ENCODE measurements at regions not wholly inside any gene's neighbourhood (a gene's known extent, or its start where the extent isn't known, plus 50 kb on each side); places are given as distances from the start of the nearest gene placed in this dataset.

DNA sequence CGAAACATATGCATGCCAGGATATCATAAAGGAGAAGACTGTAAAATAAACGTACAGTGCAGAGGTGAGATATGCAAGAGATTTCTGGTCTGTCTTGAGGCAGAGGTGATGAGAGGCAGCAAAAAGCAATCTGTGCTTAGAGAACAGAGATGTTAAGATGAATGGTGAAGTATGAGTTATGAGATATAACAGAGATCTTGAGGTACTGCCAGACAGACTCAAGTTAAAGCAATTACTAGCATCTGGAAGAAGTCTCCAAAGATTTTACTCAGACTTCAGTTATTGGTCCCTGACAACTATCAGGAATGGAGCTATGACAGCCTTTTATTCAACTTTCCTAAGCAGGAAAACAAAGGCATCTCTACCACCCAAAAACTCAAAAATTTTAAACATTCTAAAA lies 122.8 kb upstream of the DST start:
- no peak for DNase-seq

DNA sequence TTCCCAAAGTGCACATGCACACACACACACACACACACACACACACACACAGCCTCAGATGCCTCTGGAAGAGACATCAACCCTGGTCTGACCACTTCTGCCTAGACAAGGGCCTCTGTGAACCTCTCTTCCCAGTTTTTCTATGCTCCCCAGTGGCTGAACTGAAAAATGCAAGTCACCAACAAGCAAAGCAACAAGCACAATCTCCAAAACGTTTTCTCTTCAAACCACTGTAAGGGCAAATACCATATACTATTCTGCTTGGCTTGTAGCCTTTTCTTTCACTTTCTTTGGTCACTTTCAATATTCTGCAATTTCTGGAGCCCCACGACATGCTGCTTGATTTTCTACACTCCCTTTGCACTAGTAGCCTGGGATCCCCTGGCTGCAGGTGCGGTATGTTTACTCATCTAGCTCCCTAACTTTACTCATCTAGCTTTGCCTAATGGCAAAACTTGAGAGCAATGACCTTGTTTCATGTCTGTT lies 121.4 kb upstream of the DST start:
- DNase-seq = peak; percentile 18

DNA sequence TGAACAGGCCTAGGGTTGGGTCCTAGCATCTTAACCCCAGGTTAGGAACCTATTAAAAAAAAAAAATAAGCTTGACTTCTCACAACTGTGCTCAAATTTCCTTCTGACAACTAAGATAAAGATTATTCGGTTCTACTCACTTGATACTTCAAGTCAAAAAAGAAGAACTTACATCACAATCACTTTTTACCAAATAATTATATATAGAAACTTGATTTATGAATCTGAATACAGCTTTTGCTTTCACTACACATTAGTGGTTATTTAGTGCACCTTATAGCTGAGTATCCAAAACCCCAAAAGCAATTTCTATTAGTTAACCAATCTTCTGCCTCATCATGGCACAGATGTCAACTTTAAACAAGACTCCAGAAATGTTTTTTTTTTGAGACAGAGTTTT lies 119.0 kb upstream of the DST start:
- DNase-seq = no peak

DNA sequence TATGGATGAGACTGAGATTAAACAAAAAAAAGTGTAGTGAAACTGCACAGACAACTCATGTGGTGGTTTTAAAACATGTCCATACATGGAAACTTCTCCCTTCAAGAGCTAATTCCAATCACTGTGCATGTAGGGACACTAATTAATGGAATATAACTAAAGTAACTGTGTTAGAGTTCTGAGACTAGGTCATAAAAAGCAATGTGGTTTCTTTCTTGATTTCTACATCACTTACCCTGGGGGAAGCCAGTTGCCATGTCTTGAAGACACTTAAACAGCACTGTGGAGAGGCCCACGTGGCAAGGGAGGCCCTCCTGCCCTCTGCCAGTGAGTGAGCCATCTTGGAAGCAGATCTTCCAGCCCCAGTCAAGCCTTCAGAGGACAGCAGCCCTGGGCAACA lies 118.2 kb upstream of the DST start:
- no peak for DNase-seq

DNA sequence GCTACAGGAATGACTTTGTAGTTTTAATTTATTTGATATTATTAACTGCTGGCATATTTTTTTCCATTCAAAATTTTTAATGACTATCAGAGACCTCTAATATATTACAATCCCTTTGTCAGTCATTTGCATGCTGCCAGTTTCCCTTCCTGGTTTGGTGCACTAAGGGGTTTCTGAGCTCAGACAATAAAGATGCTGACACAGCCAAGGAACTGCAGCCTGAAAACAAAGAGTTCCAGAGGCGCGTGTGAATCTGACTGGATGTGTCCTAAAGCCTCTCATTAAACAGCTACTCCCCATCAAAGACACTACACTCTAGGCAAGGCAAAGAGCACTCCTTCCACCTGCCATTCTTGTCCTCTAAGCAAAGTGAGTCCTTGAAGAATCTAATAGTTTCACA lies 116.8 kb upstream of the DST start:
- no peak for DNase-seq

DNA sequence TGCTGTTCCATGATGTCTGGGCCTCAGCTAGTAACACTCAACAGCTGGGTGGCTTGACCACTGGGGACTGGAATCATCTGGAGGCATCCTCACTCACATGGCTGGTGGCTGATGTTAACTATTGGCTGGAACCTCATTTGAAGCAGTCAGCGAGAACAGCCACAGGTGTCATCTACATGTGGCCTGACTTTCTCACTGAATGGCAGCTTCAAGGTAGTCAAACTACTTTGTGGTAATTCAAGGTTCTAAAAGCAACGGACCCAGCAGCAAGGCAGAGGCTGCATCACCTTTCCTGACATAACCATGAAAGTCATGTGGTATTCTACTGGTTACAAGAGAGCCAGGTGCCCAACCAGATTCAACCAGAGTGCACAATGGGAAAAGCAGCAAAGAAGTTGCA lies 115.9 kb upstream of the DST start:
- no peak for DNase-seq

DNA sequence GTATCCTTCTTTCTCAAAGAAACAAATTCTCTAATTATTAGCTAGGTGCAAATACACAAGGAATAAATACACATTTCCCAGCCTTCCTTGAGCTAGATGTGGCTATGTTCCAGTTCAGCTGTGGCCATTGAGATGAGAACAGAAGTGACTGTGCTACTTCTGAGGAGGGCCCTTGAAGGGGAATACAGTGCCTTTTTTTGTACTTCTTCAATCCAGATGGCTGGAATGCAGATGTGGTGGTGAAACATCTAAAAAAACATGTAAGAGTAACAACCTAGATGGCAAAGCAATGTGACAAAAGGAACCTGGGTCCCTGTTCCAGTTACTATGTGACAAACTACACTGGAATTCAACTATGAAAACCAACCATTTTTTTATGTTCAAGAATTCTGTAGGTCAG lies 115.4 kb upstream of the DST start:
- DNase-seq = no peak

DNA sequence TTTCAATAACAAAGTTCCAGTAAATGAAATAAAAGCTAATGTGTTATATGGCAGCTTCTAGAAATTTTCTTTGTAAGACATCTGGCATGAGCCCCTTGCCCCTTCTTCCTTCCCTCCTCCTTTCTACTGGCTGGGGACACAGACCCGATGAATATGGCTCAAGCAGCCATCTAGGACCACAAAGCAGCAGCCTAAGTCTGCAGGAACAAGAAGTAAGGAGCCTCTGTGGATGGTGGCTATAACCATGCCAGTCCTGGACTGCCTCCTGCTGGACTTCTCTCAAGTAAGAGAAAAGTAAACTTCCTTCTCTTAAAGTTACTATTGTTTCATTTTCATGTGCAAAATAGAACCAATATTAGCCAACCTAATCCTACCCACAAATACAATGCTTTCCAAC lies 114.9 kb upstream of the DST start:
- no peak for DNase-seq

DNA sequence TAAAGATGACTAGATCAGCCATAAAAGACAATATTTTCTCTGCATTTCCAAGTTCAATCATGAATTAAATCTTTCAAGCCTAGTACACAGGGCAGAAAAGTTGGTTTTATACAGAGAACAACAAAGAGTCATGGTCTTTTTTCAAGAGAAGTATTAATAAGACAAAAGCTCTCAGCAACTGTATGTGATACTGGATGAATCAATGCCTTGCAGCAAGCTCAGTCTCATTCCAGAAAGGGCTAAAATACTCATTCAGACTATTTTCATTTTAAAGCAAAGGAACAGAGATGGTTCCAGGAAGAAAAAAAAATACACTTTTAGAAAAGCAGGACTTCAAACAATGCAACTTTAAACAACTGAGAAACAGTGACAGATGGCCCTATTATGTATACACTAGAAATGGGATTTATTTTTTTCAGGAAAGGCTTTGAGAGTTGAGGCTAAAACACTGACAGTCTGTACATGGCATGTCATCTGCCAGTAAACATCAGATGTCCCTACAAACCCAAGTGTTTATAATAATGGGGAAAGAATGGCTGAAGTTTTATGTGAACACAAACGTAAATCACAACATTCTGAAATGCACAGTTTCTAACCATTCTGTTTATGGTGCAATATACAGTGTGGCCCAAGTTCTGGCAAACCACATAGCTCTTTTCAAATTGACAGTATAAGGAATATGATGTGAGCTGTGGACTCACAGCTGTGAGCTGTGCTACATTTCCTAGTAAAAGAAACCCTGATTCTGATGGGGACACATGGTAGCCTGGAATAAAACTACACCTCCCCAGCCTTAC lies 114.3 kb upstream of the DST start:
- no peak for DNase-seq

DNA sequence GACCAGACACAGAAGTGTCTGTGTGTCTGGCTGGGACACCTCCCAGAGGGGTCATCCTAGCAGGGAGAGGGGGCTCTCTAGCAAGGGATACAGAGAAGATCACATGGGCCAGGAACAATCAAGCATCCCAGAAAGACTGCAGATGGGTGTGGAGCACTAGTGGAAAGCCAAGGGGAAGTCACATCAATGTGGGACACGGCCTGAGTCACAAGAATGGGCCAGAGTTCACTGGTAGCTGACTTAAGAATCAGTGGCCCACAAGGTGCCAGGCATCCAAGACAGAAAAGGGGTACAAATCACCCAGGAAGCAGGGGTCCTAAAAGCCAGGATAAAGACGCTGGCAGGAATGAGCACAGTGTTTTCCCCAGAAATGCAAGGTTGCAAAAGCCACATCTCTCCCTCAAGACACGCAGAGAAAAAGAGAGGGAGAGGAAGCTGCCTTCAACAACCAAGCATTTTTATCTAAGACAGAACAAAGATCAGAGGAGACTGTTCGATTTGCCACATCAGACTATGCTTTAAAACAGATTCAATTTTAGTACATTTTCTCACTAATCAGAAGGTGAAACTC lies 113.6 kb upstream of the DST start:
- DNase-seq = no peak

DNA sequence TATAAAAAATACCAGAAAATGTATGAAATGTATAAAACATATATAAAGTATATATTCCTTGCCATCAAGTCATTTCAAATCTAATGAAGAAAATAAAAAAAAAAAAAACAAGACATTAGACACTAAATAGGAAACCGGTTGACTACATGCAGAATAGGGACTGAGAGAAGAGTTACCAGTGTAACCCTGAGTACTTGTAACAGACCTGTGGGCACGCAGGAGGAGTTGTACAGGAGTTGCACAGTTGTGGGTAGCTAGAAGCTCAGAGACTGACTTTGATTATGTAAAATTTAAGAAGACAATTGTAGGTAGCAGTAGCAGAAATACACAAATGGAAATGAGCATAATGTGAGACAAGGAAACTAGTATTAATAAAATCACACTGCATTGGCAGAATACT lies 112.4 kb upstream of the DST start:
- DNase-seq = no peak

DNA sequence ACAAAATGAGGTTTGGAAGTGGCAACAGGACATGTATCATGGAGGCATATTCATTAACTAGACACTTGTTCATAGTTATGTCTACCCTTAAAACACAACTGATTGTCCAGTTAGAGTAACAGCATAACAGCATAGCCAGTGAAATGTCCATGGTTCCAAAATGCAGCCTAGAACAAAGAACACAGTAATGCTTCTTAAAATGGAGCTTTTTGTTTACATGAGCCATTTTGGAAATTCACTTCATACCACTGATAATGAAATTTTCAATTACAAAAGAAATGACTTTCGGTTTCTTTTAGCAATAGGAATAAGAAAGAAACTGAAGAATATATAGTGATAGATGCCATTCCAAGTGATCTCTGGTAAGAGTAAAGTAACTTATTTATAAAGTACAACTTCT lies 111.1 kb upstream of the DST start:
- no peak for DNase-seq

DNA sequence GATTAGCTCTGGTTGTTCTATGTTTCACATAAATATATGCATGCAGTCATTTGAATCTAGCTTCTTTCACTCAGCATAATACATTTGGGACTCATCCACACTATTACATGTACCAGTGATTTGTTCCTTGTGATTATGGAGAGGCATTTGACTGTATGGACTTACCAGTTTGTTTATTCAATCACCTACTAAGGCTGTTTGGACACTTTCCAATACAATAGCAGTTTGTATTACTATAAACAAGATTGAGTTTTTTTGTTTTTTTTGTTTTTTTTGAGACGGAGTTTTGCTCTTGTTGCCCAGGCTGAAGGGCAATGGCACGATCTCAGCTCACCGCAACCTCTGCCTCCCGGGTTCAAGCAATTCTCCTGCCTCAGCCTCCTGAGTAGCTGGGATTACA lies 109.8 kb upstream of the DST start:
- no peak for DNase-seq

DNA sequence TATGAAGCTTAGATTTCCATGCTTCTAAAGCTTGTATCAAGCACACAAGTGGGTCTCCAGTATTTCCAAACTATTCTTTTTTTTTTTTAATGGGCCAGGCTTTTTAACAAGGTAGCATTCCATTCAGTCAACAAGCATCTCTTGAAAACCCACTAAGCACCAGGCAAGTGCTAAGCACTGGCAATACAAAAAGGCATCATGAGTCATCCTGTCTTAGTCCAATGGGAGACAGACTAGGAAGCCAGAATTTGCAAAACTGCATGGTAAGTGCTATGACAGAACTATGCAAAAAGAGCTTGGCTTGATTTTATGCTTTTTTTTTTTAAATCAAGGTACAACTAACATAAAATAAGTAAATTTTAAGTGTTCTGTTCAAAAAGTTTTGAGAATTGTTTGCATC lies 109.3 kb upstream of the DST start:
- no peak for DNase-seq

DNA sequence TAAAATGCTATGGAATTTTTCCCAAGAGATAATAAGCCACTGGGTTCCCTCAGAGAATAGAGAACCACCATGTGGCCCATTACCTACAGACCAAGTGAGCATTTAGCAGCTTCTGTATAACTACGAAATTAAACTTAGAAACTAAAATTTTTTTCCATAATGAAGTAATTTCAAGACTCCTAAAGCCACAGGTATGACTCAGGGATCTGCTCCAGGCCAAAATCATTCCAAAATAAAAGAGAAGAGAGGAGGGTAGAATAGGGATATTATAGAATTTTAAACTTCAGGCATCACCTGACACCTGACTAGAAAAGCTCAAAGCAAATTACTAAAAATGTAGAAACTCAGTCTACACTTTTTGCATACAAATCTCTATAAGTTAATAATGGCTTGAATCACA lies 108.9 kb upstream of the DST start:
- DNase-seq = no peak

DNA sequence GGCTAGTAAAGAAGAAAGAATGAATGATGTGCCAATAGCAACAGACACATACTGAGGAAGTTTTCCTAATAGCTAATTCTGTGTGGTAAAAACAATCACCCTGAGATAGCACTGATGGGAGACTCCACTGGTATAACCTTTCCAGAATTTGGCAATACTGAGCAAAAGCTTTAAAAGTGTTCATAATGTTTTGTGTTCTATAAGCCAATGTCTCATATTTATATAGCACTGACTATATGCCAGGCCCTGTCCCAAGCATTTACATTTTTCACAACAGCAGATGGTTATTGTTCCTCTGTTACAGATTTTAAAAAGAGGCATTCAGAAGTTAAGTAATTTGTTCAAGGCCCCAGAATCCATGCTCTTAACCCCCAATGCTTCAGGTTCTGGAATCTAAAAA lies 108.0 kb upstream of the DST start:
- DNase-seq = no peak

DNA sequence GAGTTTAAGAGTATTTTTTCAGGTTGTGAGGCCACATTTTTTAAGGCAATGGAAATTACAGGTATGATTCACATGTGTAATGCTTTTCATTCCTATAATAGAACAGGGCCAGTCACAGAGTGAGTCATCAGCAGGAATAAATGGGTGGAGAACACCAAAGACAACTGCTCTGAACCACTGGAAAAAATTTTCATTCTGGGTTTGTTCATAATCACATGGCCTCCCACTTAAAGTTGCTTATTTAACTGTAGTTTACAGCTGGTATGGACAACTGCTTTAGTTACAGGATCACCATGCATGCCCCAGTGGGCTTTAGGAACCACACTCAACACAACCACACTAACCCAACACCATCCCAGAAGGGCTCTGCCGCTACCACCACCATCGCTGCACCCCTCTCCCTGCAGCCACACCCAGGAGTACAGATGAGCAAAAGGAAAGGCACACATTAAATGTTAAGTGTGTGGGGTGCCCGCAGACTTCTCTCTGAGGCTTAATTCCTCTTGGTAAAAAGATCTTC lies 107.0 kb upstream of the DST start:
- DNase-seq = no peak

DNA sequence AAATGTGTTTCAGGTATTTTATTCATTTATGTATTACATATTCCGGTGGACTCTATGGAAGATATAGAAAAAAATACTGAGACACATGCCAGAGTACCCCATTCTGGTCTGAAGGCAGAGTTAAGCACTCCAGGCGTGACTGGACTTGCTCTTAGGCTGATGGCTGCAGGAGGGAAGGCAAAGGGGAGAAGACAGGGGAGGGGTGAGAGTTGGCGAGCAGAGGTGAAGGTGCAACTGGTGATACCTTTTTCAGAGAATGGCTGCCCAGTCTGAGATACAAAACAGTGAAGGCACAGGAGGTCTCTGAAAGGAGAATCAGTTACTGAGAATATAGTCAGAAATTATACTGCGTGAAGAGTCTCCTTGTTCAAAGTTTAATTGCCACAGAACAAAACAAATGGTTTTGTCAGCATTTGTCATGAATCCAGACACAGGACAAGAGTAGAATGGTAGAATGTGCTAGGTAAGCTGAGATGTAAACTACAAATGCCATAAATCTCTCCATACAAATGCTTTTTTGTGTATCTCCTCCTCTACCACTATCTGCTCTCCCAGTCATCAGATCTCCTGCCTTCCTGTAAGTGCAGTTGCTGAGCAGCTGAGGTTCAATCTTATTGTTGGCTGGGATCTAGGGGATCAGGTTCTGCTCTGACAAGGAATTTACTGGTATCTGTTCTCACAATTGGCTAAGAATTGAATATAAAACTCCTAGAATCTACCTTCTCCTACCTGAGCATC lies 104.2 kb upstream of the DST start:
- peak; percentile 38 for DNase-seq

DNA sequence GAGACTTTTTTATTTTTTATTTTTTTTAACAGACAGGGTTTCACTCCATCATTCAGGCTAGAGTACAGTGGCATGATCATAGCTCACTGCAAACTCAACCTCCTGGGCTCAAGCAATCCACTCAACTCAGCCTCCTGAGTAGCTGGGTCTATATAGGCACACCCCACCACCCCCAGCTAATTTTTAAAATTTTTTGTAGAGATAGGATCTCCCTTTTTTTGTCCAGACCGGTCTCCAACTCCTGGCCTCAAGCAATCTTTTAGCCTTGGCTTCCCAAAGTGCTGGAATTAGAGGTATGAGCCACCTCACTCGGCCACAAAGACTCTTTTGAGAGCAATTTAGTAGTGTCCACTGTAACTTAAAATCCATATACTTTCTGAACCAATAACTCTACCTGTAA lies 103.3 kb upstream of the DST start:
- DNase-seq = no peak

DNA sequence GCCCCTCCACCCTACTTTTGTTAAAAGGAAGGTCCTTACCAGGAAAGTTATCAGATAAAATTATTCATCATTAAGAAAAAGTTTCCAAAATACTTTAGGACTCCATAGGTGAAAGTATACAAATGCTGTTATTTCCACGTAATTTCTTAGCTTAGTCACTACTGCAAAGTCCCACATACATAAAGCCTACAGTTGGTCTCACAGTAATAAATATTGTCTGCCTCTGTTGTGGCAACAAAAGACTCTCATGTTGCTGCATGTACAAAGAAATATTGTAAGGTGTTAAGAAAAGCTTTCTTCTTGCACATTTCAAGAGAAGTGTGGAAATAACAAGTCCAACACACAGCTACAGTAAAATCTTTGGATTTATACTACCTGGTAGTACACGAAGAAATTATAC lies 102.4 kb upstream of the DST start:
- no peak for DNase-seq

DNA sequence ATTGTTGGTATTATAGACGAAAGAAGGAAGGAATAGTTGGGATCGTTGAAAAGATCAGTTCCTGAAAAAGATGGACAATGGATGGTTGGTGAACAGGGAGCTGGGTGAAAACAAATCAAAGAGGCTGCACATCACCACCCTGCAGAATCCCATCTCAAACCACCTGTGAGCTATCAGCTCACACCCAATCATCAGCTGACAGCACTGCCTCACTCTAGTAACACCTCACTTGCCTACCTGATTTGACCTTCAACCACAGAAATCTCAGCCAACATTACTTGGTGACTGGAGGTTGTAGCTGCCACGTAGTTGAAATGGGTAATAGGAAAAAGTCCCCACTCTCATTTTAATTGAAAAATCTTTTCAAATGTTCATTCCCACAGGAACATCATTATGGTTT lies 101.8 kb upstream of the DST start:
- DNase-seq = no peak

DNA sequence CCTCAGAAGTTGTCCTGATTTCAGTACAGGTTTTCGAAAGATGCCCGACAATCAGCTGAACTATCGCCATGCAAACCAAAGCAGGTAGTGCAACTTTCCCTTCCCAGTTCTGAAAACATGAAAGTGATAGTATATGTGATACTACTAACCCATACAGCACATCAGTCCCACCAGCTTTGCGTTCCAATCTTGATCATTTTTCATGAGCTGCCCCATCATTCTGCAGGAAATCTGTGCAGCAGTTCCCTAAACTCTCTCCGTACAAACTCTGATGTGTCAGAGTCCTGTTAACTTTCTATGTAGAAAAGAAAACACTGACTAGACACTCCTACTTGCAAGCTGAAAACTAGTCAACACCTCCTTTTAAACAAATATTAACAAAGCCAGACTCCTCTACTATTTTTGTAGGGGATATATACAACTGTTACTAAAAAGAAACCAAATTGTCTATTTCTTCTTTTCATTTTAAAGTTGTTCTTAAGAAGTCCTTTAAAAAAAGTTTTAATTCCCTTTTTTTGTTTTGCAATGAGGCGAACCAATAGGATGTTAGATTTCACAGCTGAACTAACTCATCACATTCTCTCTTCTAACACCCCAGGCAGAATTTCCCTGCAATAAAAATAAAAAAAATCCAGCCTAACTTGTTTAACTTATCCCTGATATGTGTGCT lies 99.6 kb upstream of the DST start:
- DNase-seq = no peak

DNA sequence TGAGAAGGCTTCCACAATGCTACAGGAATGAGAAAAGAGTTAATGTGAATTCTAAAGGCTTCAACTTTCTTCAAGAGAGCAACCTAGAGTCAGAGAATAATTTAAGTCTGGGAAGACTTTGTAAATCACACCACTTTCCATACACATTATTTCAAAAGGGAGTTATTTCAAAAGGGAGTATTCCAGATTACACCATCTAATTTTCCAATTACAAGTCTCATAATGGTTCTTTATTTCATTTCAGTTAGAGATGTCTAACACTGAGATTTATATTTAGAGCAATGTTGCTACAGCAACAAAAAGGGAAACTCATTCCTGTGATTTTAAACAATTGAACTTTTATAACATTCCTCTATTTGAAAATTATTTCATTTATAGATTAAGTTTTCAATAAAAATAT lies 98.8 kb upstream of the DST start:
- DNase-seq = no peak

Measured in NCI-H1105 treated with DMSO at 0.1 percent for 48 hours (cell line).